Raji (cell line): ENCODE measurements at regions not wholly inside any gene's neighbourhood (a gene's known extent, or its start where the extent isn't known, plus 50 kb on each side); places are given as distances from the start of the nearest gene placed in this dataset.

ENCODE experiments used
- POLR2A ChIP-seq: IDR thresholded peaks from 2 replicates; pipeline ENCODE4 v1.6.1; 2011; ENCODE audit warnings: low read depth, low read length, control low read depth; ENCODE audit not compliant: insufficient read depth

- TF ChIP-seq POLR2A, result no peak
These were observed 63.0 kb upstream of the ERCC4 start for GRCh38 chr16:13856811-13857511.

DNA sequence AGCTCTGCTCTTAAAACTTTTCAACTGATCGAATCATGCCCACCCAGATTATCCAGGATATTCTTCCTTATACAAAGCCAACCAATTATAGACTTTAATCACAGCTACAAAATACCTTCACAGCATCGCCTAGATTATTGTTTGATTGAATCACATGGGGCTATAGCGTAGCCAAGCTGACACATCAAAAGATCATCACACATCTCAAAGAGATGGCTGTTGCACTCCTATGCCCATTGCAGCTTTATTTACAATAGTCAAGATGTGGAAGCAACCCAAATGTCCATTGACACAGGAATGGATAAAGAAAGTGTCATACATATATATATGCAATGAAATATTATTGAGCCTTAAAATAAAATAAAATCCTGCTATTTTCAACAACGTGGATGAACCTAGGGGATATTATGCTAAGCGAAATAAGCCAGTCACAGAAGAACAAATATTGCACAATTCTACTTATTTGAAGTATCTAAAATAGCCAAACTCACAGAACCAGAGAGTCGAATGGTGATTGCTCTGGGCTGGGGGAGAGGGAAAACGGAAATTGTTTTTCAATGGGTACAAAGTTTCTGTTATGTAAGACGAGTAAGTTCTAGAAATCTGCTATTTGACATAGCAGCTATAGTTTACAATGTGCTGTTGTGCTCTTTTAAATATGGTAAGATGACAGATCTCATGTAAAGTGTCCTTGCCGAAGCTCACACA is 60.9 kb upstream of the ERCC4 start:
- TF ChIP-seq POLR2A, result no peak

DNA sequence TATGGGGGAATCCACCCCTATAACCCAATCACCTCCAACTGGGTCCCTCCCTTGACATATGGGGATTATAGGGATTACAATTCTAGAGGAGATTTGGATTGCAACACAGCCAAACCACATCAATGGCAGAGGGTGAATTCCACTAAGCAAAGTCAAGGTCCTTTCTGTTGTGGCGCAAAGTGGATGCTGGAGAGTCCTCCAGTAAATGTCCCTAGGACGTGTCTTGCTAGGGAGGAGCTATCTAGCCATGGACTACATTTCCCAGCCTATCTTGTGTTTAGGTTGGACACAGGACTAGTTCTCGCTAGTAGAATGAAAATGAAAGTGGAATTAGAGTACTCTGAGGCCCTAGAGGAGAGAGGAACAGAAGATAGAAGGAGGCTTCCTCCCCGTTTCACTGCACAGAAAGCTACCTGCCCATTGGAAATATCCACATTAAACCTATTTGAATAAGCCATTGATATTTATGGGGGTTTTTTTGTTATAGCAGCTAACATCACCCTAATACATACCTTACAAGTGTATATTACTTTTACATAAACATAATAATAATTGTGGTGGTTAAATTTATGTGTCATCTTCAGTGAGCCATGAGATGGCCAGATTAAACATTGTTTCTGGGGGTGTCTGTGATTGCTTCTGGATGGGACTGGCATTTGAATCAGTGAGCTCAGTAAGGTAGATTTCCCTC is 56.7 kb upstream of the ERCC4 start:
- TF ChIP-seq POLR2A, result no peak

- no peak for TF ChIP-seq POLR2A
These were observed 55.3 kb upstream of the ERCC4 start for GRCh38 chr16:13864689-13865088.

DNA sequence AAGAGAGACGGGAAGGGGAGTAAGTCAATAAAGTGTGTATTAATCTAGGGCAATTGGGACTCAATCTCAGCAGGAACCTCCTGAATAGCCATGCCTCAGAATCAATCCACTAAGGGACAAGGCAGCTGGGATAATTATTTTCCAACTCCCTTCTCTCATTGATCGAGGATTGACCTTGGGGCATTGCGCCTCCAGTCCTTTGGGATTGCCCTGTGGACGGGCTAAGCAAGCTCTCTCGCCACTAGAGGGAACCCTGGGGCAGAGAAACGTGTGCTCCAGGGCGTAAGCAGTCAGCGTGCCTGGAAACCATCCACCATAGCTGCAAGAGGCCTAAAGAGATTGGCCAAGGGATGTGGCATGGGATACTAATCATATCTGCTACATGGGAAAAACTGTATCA is 53.9 kb upstream of the ERCC4 start:
- TF ChIP-seq POLR2A, result no peak
